Stimulated activated CD4-positive, alpha-beta T cell treated with anti-CD3 and anti-CD28 coated beads, Interleukin-15, amount 100 ng/mL, for 48 hours (primary cell): ENCODE measurements at regions not wholly inside any gene's neighbourhood (a gene's known extent, or its start where the extent isn't known, plus 50 kb on each side); places are given as distances from the start of the nearest gene placed in this dataset.

Source experiments
- DNase-seq, 2 donors: peaks; one replicate each; pipeline ENCODE4 v3.0.0-alpha.2; 2020; ENCODE audit warnings: low read depth in 2 of 2

GRCh38 chr18:25962919-25963318 is 127.5 kb downstream of the SS18 start:
- DNase-seq, result no peak

GRCh38 chr18:25962176-25962575 is 128.2 kb downstream of the SS18 start:
- DNase-seq, result no peak

- DNase-seq, result no peak
Measured at GRCh38 chr18:25957017-25957416, 133.4 kb downstream of the SS18 start.

- no peak for DNase-seq
Measured at GRCh38 chr18:25953111-25953510, 137.3 kb downstream of the SS18 start.

- DNase-seq, result no peak
Measured at GRCh38 chr18:25950321-25950720, 140.1 kb downstream of the SS18 start.

- DNase-seq, result no peak
Measured at GRCh38 chr18:25946540-25946939, 143.9 kb downstream of the SS18 start.

- DNase-seq, result no peak
Measured at GRCh38 chr18:25935356-25935755, 155.1 kb downstream of the SS18 start.

GRCh38 chr18:25931126-25931525 is 159.3 kb downstream of the SS18 start:
- no peak for DNase-seq

- DNase-seq, result no peak
Measured at GRCh38 chr18:25929787-25930186, 160.6 kb downstream of the SS18 start.

GRCh38 chr18:25927830-25928229 is 162.6 kb downstream of the SS18 start:
- no peak for DNase-seq

GRCh38 chr18:25923193-25923592 is 167.2 kb downstream of the SS18 start:
- DNase-seq, result no peak

GRCh38 chr18:25921677-25922421 is 168.6 kb downstream of the SS18 start:
- peak; percentile 10 to 15 for DNase-seq

GRCh38 chr18:25915907-25916306 is 174.5 kb downstream of the SS18 start:
- DNase-seq, result no peak

GRCh38 chr18:25898965-25899364 is 191.4 kb downstream of the SS18 start:
- DNase-seq, result no peak

GRCh38 chr18:25896956-25897355 is 193.5 kb downstream of the SS18 start:
- DNase-seq, result no peak

GRCh38 chr18:25896178-25896780 is 194.1 kb downstream of the SS18 start:
- no peak for DNase-seq

- no peak for DNase-seq
Measured at GRCh38 chr18:25895518-25895917, 194.9 kb downstream of the SS18 start.

GRCh38 chr18:25886283-25886682 is 204.1 kb downstream of the SS18 start:
- no peak for DNase-seq

- DNase-seq, result no peak
Measured at GRCh38 chr18:25883091-25883490, 207.3 kb downstream of the SS18 start.

- no peak for DNase-seq
Measured at GRCh38 chr18:25881149-25881548, 209.3 kb downstream of the SS18 start.

GRCh38 chr18:25880441-25880840 is 210.0 kb downstream of the SS18 start:
- no peak for DNase-seq

GRCh38 chr18:25876330-25876948 is 214.0 kb downstream of the SS18 start:
- DNase-seq, result no peak

- DNase-seq, result no peak
Measured at GRCh38 chr18:25875551-25876240, 214.7 kb downstream of the SS18 start.
